NB4 (cell line): ENCODE measurements at regions not wholly inside any gene's neighbourhood (a gene's known extent, or its start where the extent isn't known, plus 50 kb on each side); places are given as distances from the start of the nearest gene placed in this dataset.

Experiments
- CTCF ChIP-seq: IDR thresholded peaks from one replicate; pipeline ENCODE4 v1.5.1; 2012; ENCODE audit warnings: low read depth, low read length
- MAX ChIP-seq: IDR thresholded peaks from 2 replicates; pipeline ENCODE4 v1.6.1; 2011; ENCODE audit warnings: low read depth, low read length
- POLR2A ChIP-seq: IDR thresholded peaks from 2 replicates; pipeline ENCODE4 v1.6.1; 2011; ENCODE audit warnings: mild to moderate bottlenecking; ENCODE audit not compliant: insufficient read length; ENCODE audit errors: extremely low read depth

GRCh38 chr14:101119830-101120571, 216.5 kb upstream of the RTL1 start:
- TF ChIP-seq CTCF (no peak), POLR2A (no peak), MAX (no peak)
